HG03439 (cell line): ENCODE measurements at regions not wholly inside any gene's neighbourhood (a gene's known extent, or its start where the extent isn't known, plus 50 kb on each side); places are given as distances from the start of the nearest gene placed in this dataset.
"Not testable (repeated sequence)": the region's sequence is repeated elsewhere in the genome, so short reads cannot be mapped to it uniquely, and the experiment has no call there.

ENCODE experiments used
- ATAC-seq: cut with Tn5 transposase; IDR thresholded peaks from one replicate; pipeline ENCODE4 v1.9.1; 2021; ENCODE audit warnings: mild to moderate bottlenecking, moderate library complexity; ENCODE audit not compliant: unreplicated experiment

GRCh38 chr14:92223025-92223424, 99.9 kb upstream of the SLC24A4 start:
- no peak for ATAC-seq

- no peak for ATAC-seq
These were observed 98.5 kb upstream of the SLC24A4 start for GRCh38 chr14:92224358-92224954.

GRCh38 chr14:92225731-92226130, 97.2 kb upstream of the SLC24A4 start:
- ATAC-seq = no peak

- not testable (repeated sequence) for ATAC-seq
These were observed 96.8 kb upstream of the SLC24A4 start for GRCh38 chr14:92226166-92226565.

- no peak for ATAC-seq
These were observed 86.6 kb upstream of the SLC24A4 start for GRCh38 chr14:92236243-92236900.

GRCh38 chr14:92240658-92241057, 82.3 kb upstream of the SLC24A4 start:
- no peak for ATAC-seq

- no peak for ATAC-seq
These were observed 80.9 kb upstream of the SLC24A4 start for GRCh38 chr14:92241966-92242595.

GRCh38 chr14:92244805-92245204, 78.2 kb upstream of the SLC24A4 start:
- ATAC-seq = no peak

GRCh38 chr14:92247341-92247740, 75.6 kb upstream of the SLC24A4 start:
- ATAC-seq = no peak

GRCh38 chr14:92247947-92248346, 75.0 kb upstream of the SLC24A4 start:
- ATAC-seq = no peak

GRCh38 chr14:92248696-92249095, 74.3 kb upstream of the SLC24A4 start:
- ATAC-seq = no peak

GRCh38 chr14:92250366-92250765, 72.6 kb upstream of the SLC24A4 start:
- ATAC-seq = not testable (repeated sequence)

GRCh38 chr14:92252323-92252722, 70.6 kb upstream of the SLC24A4 start:
- ATAC-seq = no peak

- ATAC-seq = no peak
These were observed 69.5 kb upstream of the SLC24A4 start for GRCh38 chr14:92253381-92253894.

GRCh38 chr14:92254786-92255185, 68.2 kb upstream of the SLC24A4 start:
- no peak for ATAC-seq

GRCh38 chr14:92258934-92259333, 64.0 kb upstream of the SLC24A4 start:
- no peak for ATAC-seq

- peak; percentile 78 for ATAC-seq
These were observed 63.2 kb upstream of the SLC24A4 start for GRCh38 chr14:92259613-92260357.

GRCh38 chr14:92263681-92264080, 59.3 kb upstream of the SLC24A4 start:
- no peak for ATAC-seq

- ATAC-seq = no peak
These were observed 58.8 kb upstream of the SLC24A4 start for GRCh38 chr14:92264195-92264594.

GRCh38 chr14:92266216-92266615, 56.7 kb upstream of the SLC24A4 start:
- ATAC-seq = no peak
